ENCODE measurements at regions not wholly inside any gene's neighbourhood (a gene's known extent, or its start where the extent isn't known, plus 50 kb on each side); places are given as distances from the start of the nearest gene placed in this dataset.

GRCh38 chr2:67783026-67783425 lies 279.8 kb downstream of the C1D start:
- H3K4me3 Mint-ChIP-seq, result no peak overlapping the region

GRCh38 chr2:67790622-67791021 lies 272.2 kb downstream of the C1D start:
- Mint-ChIP-seq H3K27me3 (peaks cover 6% of the 10 kb centered on the region), H3K27ac (no peak overlapping the region), H3K9me3 (no peaks in the 10 kb centered on the region), H3K4me3 (no peak overlapping the region), H3K4me1 (ENCODE audit: unreplicated experiment) (no peaks in the 10 kb centered on the region), H3K36me3 (no peaks in the 10 kb centered on the region)
- DNase-seq (ENCODE audit: extremely low spot score, unreplicated experiment), result no peak
- TF ChIP-seq CTCF (conservative IDR thresholded peaks at IDR 0.05), result no peak

More at GRCh38 chr2:67783026-67783425, 279.8 kb downstream of the C1D start:
- Mint-ChIP-seq H3K27me3 (no peaks in the 10 kb centered on the region), H3K9me3 (peaks cover 4% of the 10 kb centered on the region), H3K4me1 (ENCODE audit: unreplicated experiment) (no peaks in the 10 kb centered on the region), H3K27ac (no peak overlapping the region), H3K36me3 (no peaks in the 10 kb centered on the region)
- TF ChIP-seq CTCF (conservative IDR thresholded peaks at IDR 0.05), result no peak
- no peak for DNase-seq (ENCODE audit: extremely low spot score, unreplicated experiment)

GRCh38 chr2:67792191-67792590 lies 270.6 kb downstream of the C1D start:
- H3K9me3 Mint-ChIP-seq, result no peaks in the 10 kb centered on the region
- DNase-seq (ENCODE audit: extremely low spot score, unreplicated experiment), result no peak
- H3K27ac Mint-ChIP-seq, result no peak overlapping the region
- H3K4me3 Mint-ChIP-seq, result no peak overlapping the region
- peaks cover under 1% of the 10 kb centered on the region for H3K4me1 Mint-ChIP-seq (ENCODE audit: unreplicated experiment)
- peaks cover 3% of the 10 kb centered on the region for H3K36me3 Mint-ChIP-seq
- H3K27me3 Mint-ChIP-seq, result peaks cover 6% of the 10 kb centered on the region
- no peak for TF ChIP-seq CTCF (conservative IDR thresholded peaks at IDR 0.05)

GRCh38 chr2:67792681-67793091 lies 270.1 kb downstream of the C1D start:
- H3K27ac Mint-ChIP-seq, result no peak overlapping the region
- H3K4me3 Mint-ChIP-seq, result no peak overlapping the region
- H3K9me3 Mint-ChIP-seq, result no peaks in the 10 kb centered on the region
- peaks cover 3% of the 10 kb centered on the region for H3K36me3 Mint-ChIP-seq
- no peak for TF ChIP-seq CTCF (conservative IDR thresholded peaks at IDR 0.05)
- peaks cover 6% of the 10 kb centered on the region for H3K4me1 Mint-ChIP-seq (ENCODE audit: unreplicated experiment)
- peaks cover 6% of the 10 kb centered on the region for H3K27me3 Mint-ChIP-seq
- no peak for DNase-seq (ENCODE audit: extremely low spot score, unreplicated experiment)

GRCh38 chr2:67797801-67798540 lies 264.8 kb downstream of the C1D start:
- Mint-ChIP-seq H3K27me3 (no peaks in the 10 kb centered on the region), H3K4me3 (no peak overlapping the region), H3K9me3 (no peaks in the 10 kb centered on the region), H3K4me1 (ENCODE audit: unreplicated experiment) (peaks cover 22% of the 10 kb centered on the region), H3K27ac (no peak overlapping the region), H3K36me3 (peaks cover 3% of the 10 kb centered on the region)
- no peak for TF ChIP-seq CTCF (conservative IDR thresholded peaks at IDR 0.05)
- no peak for DNase-seq (ENCODE audit: extremely low spot score, unreplicated experiment)

Data from type B pancreatic cell (in vitro differentiated cells).